Activated CD4-positive, alpha-beta T cell treated with anti-CD3 and anti-CD28 coated beads, Interleukin-2, Interleukin-6, amounts not matched to agents 100 ng/mL and 50 ng/mL, durations not matched to agents 16 hours and 8 hours (primary cell): ENCODE measurements at regions not wholly inside any gene's neighbourhood (a gene's known extent, or its start where the extent isn't known, plus 50 kb on each side); places are given as distances from the start of the nearest gene placed in this dataset.

Experiments used
- DNase-seq: peaks from one replicate; pipeline ENCODE4 v3.0.0-alpha.2; 2020

GRCh38 chr17:72262766-72263165, 141.9 kb downstream of the SOX9 start:
- no peak for DNase-seq

GRCh38 chr17:72264682-72265405, 144.0 kb downstream of the SOX9 start:
- no peak for DNase-seq

GRCh38 chr17:72266112-72266775, 145.4 kb downstream of the SOX9 start:
- DNase-seq = no peak

- no peak for DNase-seq
Observed at GRCh38 chr17:72267601-72268000, 146.8 kb downstream of the SOX9 start.

GRCh38 chr17:72268431-72268830, 147.6 kb downstream of the SOX9 start:
- DNase-seq = no peak

GRCh38 chr17:72270273-72270924, 149.6 kb downstream of the SOX9 start:
- no peak for DNase-seq

GRCh38 chr17:72271603-72272002, 150.8 kb downstream of the SOX9 start:
- no peak for DNase-seq

- DNase-seq = no peak
Observed at GRCh38 chr17:72273289-72274056, 152.7 kb downstream of the SOX9 start.

GRCh38 chr17:72274614-72275013, 153.8 kb downstream of the SOX9 start:
- no peak for DNase-seq

GRCh38 chr17:72280881-72281280, 160.1 kb downstream of the SOX9 start:
- no peak for DNase-seq

- no peak for DNase-seq
Observed at GRCh38 chr17:72282439-72283029, 161.7 kb downstream of the SOX9 start.

GRCh38 chr17:72284806-72285205, 164.0 kb downstream of the SOX9 start:
- no peak for DNase-seq

- DNase-seq = no peak
Observed at GRCh38 chr17:72287586-72287985, 166.8 kb downstream of the SOX9 start.

- no peak for DNase-seq
Observed at GRCh38 chr17:72294487-72294893, 173.7 kb downstream of the SOX9 start.

- DNase-seq = no peak
Observed at GRCh38 chr17:72295916-72296315, 175.1 kb downstream of the SOX9 start.

- no peak for DNase-seq
Observed at GRCh38 chr17:72296456-72296855, 175.6 kb downstream of the SOX9 start.

- DNase-seq = no peak
Observed at GRCh38 chr17:72297326-72298115, 176.7 kb downstream of the SOX9 start.

- no peak for DNase-seq
Observed at GRCh38 chr17:72299100-72299499, 178.3 kb downstream of the SOX9 start.

GRCh38 chr17:72299592-72299991, 178.8 kb downstream of the SOX9 start:
- DNase-seq = no peak

- DNase-seq = no peak
Observed at GRCh38 chr17:72301887-72302286, 181.1 kb downstream of the SOX9 start.

GRCh38 chr17:72302735-72303134, 181.9 kb downstream of the SOX9 start:
- DNase-seq = no peak
